Activated CD8-positive, alpha-beta T cell treated with anti-CD3 and anti-CD28 coated beads, Interleukin-2, amount 10 ng/mL, durations not matched to agents 7 days and 5 days (primary cell): ENCODE measurements at regions not wholly inside any gene's neighbourhood (a gene's known extent, or its start where the extent isn't known, plus 50 kb on each side); places are given as distances from the start of the nearest gene placed in this dataset.

Source experiments
- ATAC-seq: fragments of 150-1000 bp; cut with Tn5 transposase; one replicate; pipeline ENCODE4 v1.10.0; 2021; ENCODE audit warnings: moderate library complexity
- CTCF ChIA-PET: fragments of 350-600 bp; sonication (Branson Sonifier 250); formaldehyde crosslinking; loops from one replicate; lab custom pipeline; 2021; ENCODE audit warnings: antibody characterized with exemption; lab: Charles Lee
- POLR2A ChIA-PET: fragments of 350-600 bp; sonication (Branson Sonifier 250); formaldehyde crosslinking; loops from one replicate; lab custom pipeline; 2021; ENCODE audit warnings: antibody characterized with exemption; lab: Charles Lee
- DNase-seq: peaks from one replicate; pipeline ENCODE4 v3.0.0-alpha.2; 2020
- H3K27ac Mint-ChIP-seq: one replicate; pipeline ENCODE4 v1.8.0; 2021; ENCODE audit warnings: mild to moderate bottlenecking, mixed read lengths
- H3K27me3 Mint-ChIP-seq: one replicate; pipeline ENCODE4 v1.8.0; 2021; ENCODE audit warnings: low read depth, mixed read lengths
- H3K36me3 Mint-ChIP-seq: one replicate; pipeline ENCODE4 v1.8.0; 2021; ENCODE audit warnings: low read depth, mixed read lengths
- H3K4me1 Mint-ChIP-seq: one replicate; pipeline ENCODE4 v1.8.0; 2021; ENCODE audit warnings: low read depth, mixed read lengths
- H3K4me3 Mint-ChIP-seq: one replicate; pipeline ENCODE4 v1.8.0; 2021; ENCODE audit warnings: mild to moderate bottlenecking, mixed read lengths
- H3K9me3 Mint-ChIP-seq: one replicate; pipeline ENCODE4 v1.8.0; 2022; ENCODE audit warnings: mixed read lengths; ENCODE audit not compliant: insufficient read depth

DNA sequence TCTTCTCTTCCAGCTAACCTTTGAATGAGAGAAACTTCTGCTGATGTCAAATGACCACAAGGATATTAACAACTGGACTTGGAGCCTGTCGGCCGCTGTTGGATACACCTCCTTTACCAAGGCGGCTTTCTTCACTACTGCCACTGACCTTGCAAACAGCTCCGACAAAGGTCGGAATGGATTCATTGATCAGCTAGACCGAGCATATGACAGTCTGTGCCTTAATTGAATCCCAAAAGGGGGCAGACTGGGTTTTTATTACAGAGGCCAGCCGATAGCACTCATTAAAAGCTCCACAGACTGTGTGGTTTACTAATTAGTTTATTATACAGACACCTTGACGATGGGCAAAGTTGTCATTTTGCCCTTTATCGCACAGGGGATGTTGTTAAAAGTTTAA is 394.5 kb downstream of the RERGL start:
- Mint-ChIP-seq H3K36me3 (no peaks in the 10 kb centered on the region), H3K27ac (no peak overlapping the region), H3K9me3 (peaks cover 2% of the 10 kb centered on the region), H3K4me3 (no peak overlapping the region), H3K27me3 (no peaks in the 10 kb centered on the region), H3K4me1 (no peaks in the 10 kb centered on the region)
- ATAC-seq: no peak
- DNase-seq: no peak
- POLR2A ChIA-PET: no interaction called here
- CTCF ChIA-PET: no interaction called here

DNA sequence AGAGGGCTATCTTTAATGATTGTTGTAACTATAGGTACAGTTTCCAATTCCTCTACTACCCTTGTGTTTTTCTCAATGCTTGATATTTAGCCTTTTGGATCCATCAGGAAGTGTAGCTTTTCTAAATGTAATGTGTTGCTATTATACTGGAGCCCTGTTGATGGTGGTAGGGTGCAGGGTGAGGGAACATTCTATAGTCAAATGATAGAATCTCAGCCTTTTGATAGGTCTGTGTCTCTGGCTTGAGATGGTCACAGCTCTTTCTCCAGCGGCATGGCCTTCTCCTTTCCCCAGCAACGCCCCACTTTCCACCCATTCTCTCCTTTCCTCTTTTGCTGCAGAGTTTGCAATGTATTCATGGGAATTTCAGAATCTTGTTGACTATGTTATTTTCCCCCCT is 398.6 kb downstream of the RERGL start:
- no peak for DNase-seq
- Mint-ChIP-seq H3K27ac (no peak overlapping the region), H3K27me3 (no peaks in the 10 kb centered on the region), H3K36me3 (no peaks in the 10 kb centered on the region), H3K4me3 (no peak overlapping the region), H3K4me1 (no peaks in the 10 kb centered on the region), H3K9me3 (peaks cover 15% of the 10 kb centered on the region)
- CTCF ChIA-PET: no interaction called here
- ATAC-seq: no peak
- POLR2A ChIA-PET: no interaction called here

DNA sequence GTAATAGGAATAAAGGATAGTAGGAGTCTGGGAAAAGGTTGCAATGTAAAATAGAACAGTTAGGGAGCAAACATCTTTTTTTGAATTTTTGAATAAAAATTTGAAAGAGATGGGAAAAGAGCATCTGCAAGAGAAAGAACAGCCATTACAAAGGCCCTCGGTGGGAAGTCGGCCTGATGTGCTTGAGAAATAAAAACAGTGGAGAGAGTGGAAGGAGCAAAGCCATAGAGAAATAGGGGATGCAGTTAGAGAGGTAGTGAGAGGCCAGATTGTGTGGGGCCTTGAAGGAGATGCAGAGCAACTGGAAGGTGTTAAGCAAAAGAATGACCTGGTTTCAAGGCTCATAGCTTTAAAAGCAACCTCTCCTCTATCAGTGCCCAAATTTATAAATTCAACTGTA is 409.8 kb downstream of the RERGL start:
- no peak overlapping the region for H3K4me3 Mint-ChIP-seq

DNA sequence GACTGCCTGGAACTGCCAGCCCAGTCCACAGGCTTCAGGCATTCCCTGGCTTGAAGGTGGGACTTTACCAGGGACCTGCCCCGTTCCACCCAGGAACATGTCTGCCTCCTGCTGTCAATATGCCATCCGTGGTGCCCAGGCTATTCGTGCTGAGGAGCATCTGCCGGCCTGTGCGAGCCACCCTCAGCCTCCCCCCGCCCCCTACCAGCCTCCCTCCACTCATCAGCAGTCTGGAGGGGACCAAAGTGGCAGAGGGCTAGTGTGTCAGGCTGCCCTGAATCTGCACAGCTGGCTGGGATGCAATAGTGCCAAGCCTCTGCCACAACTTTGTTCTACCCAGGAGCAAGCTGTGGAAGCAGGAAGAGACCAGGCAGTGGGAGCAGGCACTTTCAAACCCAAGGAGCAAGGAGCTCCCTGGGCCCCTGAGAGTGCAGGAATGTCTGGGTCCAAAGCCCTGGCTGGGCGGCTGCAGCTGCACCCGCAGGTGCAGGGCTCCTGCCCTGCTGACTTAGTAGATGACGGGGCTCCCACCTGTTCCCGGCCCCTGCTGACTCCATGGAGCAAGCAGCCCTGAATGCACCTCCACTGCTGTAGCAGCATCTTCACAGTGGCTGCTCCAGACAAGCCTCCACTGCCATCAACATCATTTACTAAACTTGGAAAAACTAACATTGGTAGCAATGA is 423.2 kb downstream of the RERGL start:
- POLR2A ChIA-PET: no interaction called here

More for the DNA sequence above, 409.8 kb downstream of the RERGL start:
- POLR2A ChIA-PET: no interaction called here
- CTCF ChIA-PET: no interaction called here
- Mint-ChIP-seq H3K4me1 (no peaks in the 10 kb centered on the region), H3K36me3 (no peaks in the 10 kb centered on the region), H3K9me3 (peaks cover 10% of the 10 kb centered on the region), H3K27me3 (no peaks in the 10 kb centered on the region), H3K27ac (no peak overlapping the region)
- DNase-seq (no peak), ATAC-seq (no peak)

DNA sequence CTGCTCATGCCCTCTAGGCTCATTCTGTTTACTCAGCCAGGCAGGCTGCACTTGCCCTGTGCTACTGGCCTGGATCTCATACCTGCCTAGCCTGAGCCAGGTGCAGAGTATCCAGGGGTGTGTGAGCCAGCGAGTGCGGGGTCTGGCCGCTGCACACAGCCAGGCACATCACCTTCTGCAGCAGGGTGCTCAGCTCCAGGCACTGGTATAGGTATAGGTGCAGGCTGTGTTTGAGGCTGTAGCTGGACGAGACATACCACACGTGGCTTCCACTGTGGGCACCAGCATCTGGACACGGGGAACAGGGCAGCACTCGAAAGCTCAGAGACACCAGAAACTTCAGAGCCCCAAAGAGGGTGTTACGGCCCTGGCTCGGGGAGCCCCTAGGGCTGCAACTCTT is 424.2 kb downstream of the RERGL start:
- Mint-ChIP-seq H3K36me3 (no peaks in the 10 kb centered on the region), H3K4me1 (no peaks in the 10 kb centered on the region), H3K27me3 (no peaks in the 10 kb centered on the region), H3K9me3 (peaks cover 8% of the 10 kb centered on the region), H3K4me3 (no peak overlapping the region), H3K27ac (no peak overlapping the region)
- ATAC-seq (no peak), DNase-seq (no peak)
- POLR2A ChIA-PET: no interaction called here
- CTCF ChIA-PET: no interaction called here

More for the DNA sequence above, 423.2 kb downstream of the RERGL start:
- Mint-ChIP-seq H3K9me3 (peaks cover 8% of the 10 kb centered on the region), H3K27me3 (no peaks in the 10 kb centered on the region), H3K4me1 (no peaks in the 10 kb centered on the region), H3K36me3 (no peaks in the 10 kb centered on the region), H3K4me3 (no peak overlapping the region), H3K27ac (no peak overlapping the region)
- CTCF ChIA-PET: no interaction called here
- ATAC-seq (no peak), DNase-seq (no peak)

DNA sequence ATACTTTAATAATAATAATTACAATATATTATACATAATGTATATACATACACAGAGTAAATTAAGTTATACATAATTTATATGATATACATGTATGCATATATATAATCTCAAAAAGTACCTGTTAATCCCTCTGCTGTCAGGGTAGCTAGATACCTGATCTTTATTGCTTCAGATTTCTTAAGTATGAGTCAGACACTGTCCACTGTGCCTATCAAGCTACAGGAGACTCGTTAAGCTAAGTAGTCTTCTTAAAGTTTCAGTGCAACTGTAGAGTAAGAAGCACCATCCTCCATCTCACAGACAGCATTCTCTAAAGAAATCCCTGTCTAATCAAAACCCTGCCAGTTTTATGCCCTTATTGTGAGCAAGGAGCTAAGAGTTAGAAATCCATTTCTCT is 428.7 kb downstream of the RERGL start:
- Mint-ChIP-seq H3K27me3 (no peaks in the 10 kb centered on the region), H3K36me3 (no peaks in the 10 kb centered on the region), H3K4me1 (no peaks in the 10 kb centered on the region), H3K4me3 (no peak overlapping the region), H3K9me3 (no peaks in the 10 kb centered on the region), H3K27ac (no peak overlapping the region)
- POLR2A ChIA-PET: no interaction called here
- DNase-seq: no peak
- CTCF ChIA-PET: no interaction called here
- ATAC-seq: no peak

DNA sequence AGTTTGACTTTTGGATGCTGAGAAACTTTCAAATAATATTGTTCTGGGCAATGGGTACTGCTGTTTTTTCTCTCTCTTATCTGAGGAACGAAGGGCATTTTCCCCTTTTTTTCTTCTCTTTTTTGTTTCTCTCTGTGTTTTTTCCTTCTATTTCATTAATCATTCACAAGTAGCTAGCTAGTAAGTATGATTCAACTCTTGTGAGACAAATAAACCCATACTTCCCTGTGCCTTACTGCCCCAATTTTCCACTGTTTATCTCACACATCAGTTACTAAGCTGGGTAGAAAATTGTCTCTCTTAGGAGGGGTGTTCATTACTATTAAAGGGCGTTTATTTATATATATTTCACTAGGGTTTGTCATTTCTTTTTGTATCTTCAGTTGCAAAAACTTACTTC is 437.6 kb downstream of the RERGL start:
- CTCF ChIA-PET: no interaction called here
- Mint-ChIP-seq H3K4me1 (no peaks in the 10 kb centered on the region), H3K9me3 (no peaks in the 10 kb centered on the region), H3K36me3 (no peaks in the 10 kb centered on the region), H3K27me3 (no peaks in the 10 kb centered on the region), H3K4me3 (no peak overlapping the region), H3K27ac (no peak overlapping the region)
- POLR2A ChIA-PET: no interaction called here
- DNase-seq (no peak), ATAC-seq (no peak)

DNA sequence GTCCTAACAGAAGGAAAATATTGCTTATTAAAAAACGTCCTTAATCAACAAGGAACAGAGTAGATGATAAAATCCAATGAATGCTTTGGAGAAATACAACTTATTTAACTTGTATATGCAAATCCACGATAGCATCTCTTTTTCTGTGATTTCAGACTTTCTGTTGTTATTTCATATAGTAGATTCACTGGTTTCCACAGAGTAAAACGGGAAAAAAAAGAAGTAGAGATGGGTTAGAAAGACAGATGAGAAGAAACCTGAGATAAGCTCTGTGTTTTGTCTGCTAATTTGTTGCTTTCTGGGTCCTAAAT is 447.7 kb downstream of the RERGL start:
- H3K4me1 Mint-ChIP-seq: no peaks in the 10 kb centered on the region
- DNase-seq: no peak
- H3K27me3 Mint-ChIP-seq: no peaks in the 10 kb centered on the region
- H3K4me3 Mint-ChIP-seq: no peak overlapping the region
- no peak overlapping the region for H3K27ac Mint-ChIP-seq
- ATAC-seq: no peak
- POLR2A ChIA-PET: no interaction called here
- CTCF ChIA-PET: interaction anchor here (1.0 to 1.4 kb wide), 2 partner anchors 12 to 410 kb away, joined by 3 read pairs; no protein-coding TSS in a partner anchor
- no peaks in the 10 kb centered on the region for H3K9me3 Mint-ChIP-seq
- no peaks in the 10 kb centered on the region for H3K36me3 Mint-ChIP-seq

DNA sequence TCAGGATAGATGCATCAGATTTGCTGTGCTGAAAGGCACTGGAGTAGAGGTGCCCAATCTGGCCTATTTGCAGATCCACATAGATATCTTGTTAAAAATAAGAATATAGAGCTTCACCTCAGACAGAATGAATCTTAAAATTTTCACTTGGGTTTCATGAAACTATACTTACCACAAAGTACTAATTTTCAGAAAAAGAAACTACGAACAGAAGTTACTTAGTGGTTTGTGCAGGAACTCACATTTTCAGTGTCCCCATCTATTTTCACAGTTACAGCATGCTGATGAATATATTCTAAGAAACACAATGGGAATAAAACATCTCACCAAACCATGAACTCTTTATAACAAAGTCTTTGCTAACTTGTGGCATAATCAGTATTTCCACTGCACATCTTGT is 449.4 kb downstream of the RERGL start:
- CTCF ChIA-PET: no interaction called here
- no peaks in the 10 kb centered on the region for H3K36me3 Mint-ChIP-seq

DNA sequence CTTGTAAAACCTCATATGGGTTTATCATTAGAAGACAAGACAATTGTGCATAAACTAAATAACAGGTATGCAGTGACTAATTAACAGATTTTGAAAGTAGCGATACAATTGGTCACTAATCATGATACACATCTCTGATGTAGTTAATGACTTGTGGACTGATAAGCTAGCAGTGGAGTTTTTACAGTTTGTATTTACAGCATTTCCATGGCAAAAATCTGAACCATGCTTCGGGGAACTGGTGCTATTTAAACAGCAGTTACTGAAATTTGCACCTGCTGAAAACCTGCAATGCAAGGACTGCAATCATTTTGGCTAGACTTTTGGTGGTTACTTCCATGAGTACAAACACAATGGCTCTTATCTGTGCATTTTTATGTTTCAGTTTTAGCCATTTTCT is 471.2 kb downstream of the RERGL start:
- DNase-seq (no peak), ATAC-seq (no peak)
- ChIA-PET POLR2A (no interaction called here), CTCF (no interaction called here)
- H3K9me3 Mint-ChIP-seq: peaks cover 24% of the 10 kb centered on the region
- no peaks in the 10 kb centered on the region for H3K36me3 Mint-ChIP-seq
- H3K27me3 Mint-ChIP-seq: no peaks in the 10 kb centered on the region
- no peak overlapping the region for H3K27ac Mint-ChIP-seq
- H3K4me1 Mint-ChIP-seq: no peaks in the 10 kb centered on the region
- H3K4me3 Mint-ChIP-seq: no peak overlapping the region

More for the DNA sequence above, 449.4 kb downstream of the RERGL start:
- no peaks in the 10 kb centered on the region for H3K4me1 Mint-ChIP-seq
- DNase-seq: no peak
- H3K4me3 Mint-ChIP-seq: no peak overlapping the region
- H3K27ac Mint-ChIP-seq: no peak overlapping the region
- POLR2A ChIA-PET: no interaction called here
- H3K27me3 Mint-ChIP-seq: no peaks in the 10 kb centered on the region
- ATAC-seq: no peak
- no peaks in the 10 kb centered on the region for H3K9me3 Mint-ChIP-seq

DNA sequence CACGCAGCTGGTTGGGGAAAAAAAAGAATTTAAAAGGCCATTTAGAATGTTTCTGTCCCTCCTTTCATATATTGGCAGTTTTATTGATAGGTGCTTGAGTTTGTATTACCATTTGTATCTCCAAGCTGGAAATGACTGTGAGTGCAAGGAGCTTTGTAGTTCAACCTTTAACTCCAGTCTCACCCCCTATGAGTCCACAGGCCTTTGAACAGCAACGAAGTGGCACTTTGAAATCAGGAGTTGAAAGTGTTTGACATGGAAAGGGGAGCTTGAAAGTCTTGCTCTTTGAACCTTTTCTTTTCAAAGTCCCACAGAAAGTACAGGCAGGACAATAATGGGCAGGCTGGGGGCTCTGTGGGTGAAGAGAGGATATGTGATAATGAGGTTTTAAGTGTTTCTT is 480.3 kb downstream of the RERGL start:
- ATAC-seq (no peak), DNase-seq (no peak)
- POLR2A ChIA-PET: no interaction called here
- CTCF ChIA-PET: no interaction called here
- H3K4me3 Mint-ChIP-seq: no peak overlapping the region
- no peaks in the 10 kb centered on the region for H3K4me1 Mint-ChIP-seq
- peaks cover 10% of the 10 kb centered on the region for H3K9me3 Mint-ChIP-seq
- H3K27me3 Mint-ChIP-seq: no peaks in the 10 kb centered on the region
- H3K27ac Mint-ChIP-seq: no peak overlapping the region
- H3K36me3 Mint-ChIP-seq: no peaks in the 10 kb centered on the region

DNA sequence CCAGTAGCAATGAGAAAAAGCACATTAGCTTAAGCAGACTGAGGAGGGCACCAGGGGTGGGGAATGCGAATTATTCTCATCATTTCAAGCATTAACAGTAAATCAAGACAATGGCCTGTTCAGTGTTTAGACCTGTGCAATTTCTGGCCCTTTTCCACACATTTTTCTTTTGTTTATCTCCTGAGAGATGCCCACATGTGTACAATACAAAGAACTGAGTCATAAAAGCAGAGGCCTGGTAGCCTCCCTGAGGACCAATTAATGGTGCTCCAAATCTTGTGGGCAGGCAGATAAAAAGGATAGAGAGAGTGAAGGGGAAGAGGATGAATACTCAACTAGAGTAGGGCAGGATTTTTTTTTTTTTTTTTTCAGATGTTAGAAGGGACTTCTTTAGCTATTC is 480.8 kb downstream of the RERGL start:
- ChIA-PET CTCF (no interaction called here), POLR2A (no interaction called here)
- ATAC-seq (no peak), DNase-seq (no peak)
- H3K4me1 Mint-ChIP-seq: no peaks in the 10 kb centered on the region
- no peak overlapping the region for H3K4me3 Mint-ChIP-seq
- no peak overlapping the region for H3K27ac Mint-ChIP-seq
- H3K9me3 Mint-ChIP-seq: peaks cover 11% of the 10 kb centered on the region
- H3K27me3 Mint-ChIP-seq: no peaks in the 10 kb centered on the region
- no peaks in the 10 kb centered on the region for H3K36me3 Mint-ChIP-seq

DNA sequence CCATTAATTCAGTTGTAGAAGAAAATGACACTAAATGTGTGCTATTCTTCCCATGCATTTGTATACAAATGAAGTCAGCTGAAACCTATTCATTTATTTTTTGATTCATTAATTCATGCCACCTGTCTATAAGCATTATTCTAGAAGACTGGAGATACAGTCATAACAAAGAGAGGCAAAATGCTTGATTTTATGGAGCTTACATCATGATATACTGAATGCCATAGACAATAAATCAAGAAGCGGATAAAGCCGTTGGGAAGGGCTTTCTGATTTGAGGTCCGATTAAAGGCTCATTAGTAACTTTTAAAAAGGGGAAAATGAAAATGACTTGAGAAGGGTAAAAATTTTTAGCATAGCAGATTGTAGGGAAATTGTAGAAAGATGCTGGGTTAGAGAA is 494.9 kb downstream of the RERGL start:
- no peaks in the 10 kb centered on the region for H3K36me3 Mint-ChIP-seq
- ChIA-PET POLR2A (no interaction called here), CTCF (no interaction called here)
- DNase-seq (no peak), ATAC-seq (no peak)
- H3K4me1 Mint-ChIP-seq: no peaks in the 10 kb centered on the region
- no peaks in the 10 kb centered on the region for H3K27me3 Mint-ChIP-seq
- no peak overlapping the region for H3K4me3 Mint-ChIP-seq
- peaks cover 9% of the 10 kb centered on the region for H3K9me3 Mint-ChIP-seq
- H3K27ac Mint-ChIP-seq: no peak overlapping the region
